ENCODE measurements at regions not wholly inside any gene's neighbourhood (a gene's known extent, or its start where the extent isn't known, plus 50 kb on each side); places are given as distances from the start of the nearest gene placed in this dataset.
"Not testable (repeated sequence)": the region's sequence is repeated elsewhere in the genome, so short reads cannot be mapped to it uniquely, and the experiment has no call there.

DNA sequence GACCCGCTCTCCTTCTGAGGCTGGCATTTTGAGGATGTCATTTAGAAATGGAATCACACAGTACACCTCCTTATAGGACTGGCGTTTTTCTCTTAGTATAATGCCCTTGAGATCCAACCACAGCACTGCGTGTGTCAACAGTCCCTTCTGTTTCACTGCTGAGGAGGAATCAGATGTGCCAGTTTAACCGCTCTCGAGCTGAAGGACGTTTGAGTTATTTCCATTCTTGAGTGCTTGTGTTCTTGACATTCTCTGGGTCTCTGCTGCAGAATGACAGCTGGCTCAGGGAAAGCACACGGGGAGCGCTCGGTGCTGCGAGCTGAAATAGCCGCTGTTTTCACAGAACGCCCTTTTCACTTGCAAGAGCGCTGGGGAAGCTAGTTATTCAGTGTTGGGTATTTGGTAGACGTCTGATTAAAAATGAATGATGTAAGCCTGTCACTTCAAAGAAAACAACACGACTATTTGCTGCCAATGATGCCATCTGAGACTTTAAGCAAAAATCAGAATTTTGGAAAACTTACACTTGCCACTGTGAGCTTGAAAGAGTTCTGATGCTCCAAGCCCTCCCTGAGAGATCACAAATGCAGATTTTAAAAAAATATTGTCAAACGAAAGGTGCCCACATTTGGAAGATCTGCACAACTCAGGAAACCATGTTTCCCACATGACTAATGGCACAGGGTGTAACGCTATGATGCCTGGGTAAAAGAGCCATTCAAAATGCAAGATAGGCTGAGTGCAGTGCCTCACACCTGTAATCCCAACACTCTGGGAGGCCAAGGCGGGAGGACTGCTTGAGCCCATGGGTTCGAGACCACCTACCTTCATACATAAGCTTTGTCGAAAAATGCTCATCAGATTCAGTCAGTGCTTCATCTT, 5358.4 kb upstream of the TPTE start:
- not testable (repeated sequence) for H3K4me3 ChIP-seq (replicated peaks; ENCODE audit: low read depth, low read length); DNase-seq (ENCODE audit: extremely low read depth, low read depth)

DNA sequence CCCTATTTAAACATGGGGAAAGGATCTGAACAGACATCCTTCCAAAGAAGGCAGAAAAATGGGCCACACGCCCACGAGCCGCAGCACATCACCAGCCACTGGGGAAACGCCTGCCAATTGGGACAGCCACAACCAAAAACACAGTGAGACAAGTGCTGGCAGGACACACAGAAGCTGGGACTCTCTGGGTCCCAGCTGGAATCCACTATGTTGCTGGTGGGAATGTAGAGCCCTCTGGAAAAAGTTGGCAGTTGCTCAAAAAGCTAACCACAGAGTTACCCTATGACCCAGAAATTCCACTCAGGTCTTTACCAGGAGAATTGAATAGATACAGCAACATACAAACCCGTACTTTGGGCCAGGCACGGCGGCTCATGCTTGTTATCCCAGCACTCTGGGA, 5355.6 kb upstream of the TPTE start:
- DNase-seq (ENCODE audit: extremely low read depth, low read depth); H3K4me3 ChIP-seq (replicated peaks; ENCODE audit: low read depth, low read length): not testable (repeated sequence)
